ENCODE measurements at regions not wholly inside any gene's neighbourhood (a gene's known extent, or its start where the extent isn't known, plus 50 kb on each side); places are given as distances from the start of the nearest gene placed in this dataset.

DNA sequence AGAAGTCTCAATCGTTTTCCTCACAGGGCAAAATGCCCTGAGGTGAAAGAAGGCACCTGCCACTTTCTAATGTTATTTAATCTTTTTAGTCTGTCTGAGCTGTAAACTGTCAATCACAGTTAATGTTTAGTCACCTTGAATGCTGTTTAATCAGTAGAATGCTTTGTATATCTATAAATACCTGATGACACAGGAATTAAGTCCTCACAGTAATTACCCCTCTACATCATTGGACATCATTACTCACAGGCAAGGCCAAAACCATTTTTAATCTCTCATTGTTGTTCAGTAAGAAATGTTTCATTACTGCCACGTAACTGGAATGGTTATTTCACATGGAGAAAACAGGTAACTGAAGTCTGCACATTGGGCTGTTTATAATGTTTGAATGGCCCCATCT lies 178.8 kb downstream of the EXOC5 start:
- DNase-seq (ENCODE audit: low spot score), result no peak
- TF ChIP-seq, protein P1, sequence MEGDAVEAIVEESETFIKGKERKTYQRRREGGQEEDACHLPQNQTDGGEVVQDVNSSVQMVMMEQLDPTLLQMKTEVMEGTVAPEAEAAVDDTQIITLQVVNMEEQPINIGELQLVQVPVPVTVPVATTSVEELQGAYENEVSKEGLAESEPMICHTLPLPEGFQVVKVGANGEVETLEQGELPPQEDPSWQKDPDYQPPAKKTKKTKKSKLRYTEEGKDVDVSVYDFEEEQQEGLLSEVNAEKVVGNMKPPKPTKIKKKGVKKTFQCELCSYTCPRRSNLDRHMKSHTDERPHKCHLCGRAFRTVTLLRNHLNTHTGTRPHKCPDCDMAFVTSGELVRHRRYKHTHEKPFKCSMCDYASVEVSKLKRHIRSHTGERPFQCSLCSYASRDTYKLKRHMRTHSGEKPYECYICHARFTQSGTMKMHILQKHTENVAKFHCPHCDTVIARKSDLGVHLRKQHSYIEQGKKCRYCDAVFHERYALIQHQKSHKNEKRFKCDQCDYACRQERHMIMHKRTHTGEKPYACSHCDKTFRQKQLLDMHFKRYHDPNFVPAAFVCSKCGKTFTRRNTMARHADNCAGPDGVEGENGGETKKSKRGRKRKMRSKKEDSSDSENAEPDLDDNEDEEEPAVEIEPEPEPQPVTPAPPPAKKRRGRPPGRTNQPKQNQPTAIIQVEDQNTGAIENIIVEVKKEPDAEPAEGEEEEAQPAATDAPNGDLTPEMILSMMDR (IDR thresholded peaks at IDR 0.05), result no peak
- no peak for ATAC-seq (ENCODE audit: low FRiP score)

DNA sequence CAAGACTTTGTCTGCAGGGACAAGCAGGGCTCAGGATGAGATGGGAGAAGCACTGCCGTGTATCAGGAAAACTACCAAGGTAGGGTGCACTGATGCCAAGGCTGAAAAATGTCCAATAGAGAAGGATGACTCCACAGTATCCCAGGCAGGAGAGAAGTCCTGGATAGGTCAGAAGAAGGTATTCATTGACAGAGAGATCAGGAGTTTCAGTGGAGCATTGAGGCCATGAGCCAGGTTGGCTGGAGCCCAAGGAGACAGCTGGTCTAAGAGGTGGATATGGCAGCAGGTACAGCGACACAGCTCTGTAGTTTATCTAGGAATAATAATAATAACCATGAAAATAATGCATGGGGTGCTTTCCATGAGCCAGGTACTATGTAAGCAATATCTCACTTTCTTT lies 180.9 kb downstream of the EXOC5 start:
- ATAC-seq (ENCODE audit: low FRiP score), result no peak
- TF ChIP-seq, protein P1 (IDR thresholded peaks at IDR 0.05), result no peak

DNA sequence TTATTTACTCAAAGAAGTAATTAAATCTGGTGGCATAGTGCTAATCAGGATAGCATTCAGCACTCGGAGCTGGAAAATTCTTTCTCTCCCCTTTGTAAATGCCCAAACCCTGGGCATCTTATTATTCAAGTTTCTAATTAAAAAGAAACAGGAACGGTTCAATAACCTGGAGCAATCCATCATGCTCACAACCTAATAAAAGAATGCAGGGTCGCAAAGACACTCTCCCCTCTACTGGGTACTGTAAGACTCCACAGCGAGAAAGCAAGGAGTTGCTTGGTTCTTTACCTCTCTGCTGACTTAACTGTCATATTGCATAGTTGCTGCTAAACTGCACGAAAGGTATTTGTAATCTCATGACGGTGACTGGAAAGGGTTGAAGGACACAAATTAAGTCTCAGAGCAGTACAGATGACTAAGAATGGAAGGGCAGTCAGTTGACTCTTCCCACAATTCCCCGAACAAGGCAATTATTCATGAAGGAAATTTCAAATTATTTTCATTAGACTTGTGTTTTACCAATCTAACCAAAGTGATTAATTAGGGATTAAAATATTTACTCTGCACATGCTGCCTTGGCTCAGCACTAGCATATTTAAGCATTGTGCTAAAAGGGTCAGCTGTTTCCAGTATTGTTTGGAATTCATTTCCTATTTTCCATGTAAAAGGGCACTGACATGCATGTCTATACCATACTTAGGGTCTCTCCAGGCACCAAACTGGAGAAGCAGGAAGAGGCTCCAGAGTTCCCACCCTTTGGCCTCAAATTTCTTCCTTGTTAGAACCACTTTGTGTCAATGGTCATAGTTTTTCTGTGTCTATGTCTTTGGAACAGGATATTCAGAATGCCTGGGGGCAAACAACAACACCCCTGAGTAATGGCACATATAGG lies 182.2 kb downstream of the EXOC5 start:
- DNase-seq (ENCODE audit: low spot score), result no peak
- TF ChIP-seq, protein P1 (IDR thresholded peaks at IDR 0.05), result no peak
- ATAC-seq (ENCODE audit: low FRiP score), result no peak

More for the DNA sequence above, 180.9 kb downstream of the EXOC5 start:
- no peak for DNase-seq (ENCODE audit: low spot score)

DNA sequence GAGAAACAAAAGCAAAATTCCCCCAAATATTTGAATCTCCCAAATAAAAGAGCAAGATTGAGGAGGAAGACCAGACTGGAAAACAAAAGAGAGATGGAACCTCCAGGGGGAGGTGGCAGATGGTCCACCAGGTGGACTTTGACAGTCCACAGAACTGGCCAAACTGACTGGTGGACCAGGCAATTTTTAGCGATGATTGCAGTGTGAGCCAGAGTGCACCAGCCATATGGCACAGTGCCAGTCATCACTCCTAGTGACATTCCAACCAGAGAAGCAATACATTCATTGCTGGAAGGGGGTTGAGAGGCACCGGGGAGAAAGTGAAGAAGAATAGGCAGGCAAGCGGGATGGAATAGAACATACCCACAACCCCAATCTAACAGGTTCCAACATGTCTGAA lies 182.9 kb downstream of the EXOC5 start:
- no peak for ATAC-seq (ENCODE audit: low FRiP score)
- TF ChIP-seq, protein P1 (IDR thresholded peaks at IDR 0.05), result no peak
- no peak for DNase-seq (ENCODE audit: low spot score)

DNA sequence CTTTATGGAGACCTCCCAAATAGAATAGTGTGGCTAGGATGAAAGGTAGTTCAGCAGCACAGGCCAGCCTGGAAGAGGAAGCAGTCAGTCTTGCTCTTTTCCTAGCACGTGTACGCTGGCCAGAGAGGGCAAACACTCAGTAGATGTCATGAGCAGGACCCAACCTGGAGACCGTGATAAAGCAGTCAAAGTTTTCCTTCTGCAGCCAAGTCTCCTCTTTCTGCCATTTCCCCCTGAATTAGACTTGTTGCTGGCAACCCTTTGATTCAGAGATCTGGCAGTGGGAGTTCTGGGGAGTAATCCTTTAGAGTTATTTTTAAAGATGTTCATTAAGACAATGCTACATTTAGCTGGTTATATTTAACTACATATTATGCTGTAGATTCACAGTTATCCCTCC lies 183.7 kb downstream of the EXOC5 start:
- no peak for DNase-seq (ENCODE audit: low spot score)
- TF ChIP-seq, protein P1 (IDR thresholded peaks at IDR 0.05), result no peak
- no peak for ATAC-seq (ENCODE audit: low FRiP score)

DNA sequence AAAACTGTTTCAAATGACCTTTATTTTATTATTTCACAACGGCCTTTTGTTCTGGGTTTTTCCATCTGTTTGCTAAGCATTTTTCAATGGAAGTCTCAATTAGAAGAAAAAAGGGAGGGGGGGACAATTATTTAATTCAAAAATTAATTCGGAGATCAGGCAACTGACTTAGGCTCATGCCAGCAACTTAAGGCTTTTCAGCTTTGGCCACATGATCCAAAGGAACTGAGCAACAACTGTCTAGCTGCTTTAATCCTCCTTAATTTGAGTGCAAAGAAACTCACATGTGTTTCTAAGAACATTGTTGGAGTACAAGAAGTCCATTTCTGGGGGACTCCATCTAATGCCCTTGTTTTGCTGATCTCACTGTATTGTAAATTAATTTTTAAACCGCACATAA lies 188.0 kb downstream of the EXOC5 start:
- no peak for ATAC-seq (ENCODE audit: low FRiP score)
- TF ChIP-seq, protein P1 (IDR thresholded peaks at IDR 0.05), result no peak

DNA sequence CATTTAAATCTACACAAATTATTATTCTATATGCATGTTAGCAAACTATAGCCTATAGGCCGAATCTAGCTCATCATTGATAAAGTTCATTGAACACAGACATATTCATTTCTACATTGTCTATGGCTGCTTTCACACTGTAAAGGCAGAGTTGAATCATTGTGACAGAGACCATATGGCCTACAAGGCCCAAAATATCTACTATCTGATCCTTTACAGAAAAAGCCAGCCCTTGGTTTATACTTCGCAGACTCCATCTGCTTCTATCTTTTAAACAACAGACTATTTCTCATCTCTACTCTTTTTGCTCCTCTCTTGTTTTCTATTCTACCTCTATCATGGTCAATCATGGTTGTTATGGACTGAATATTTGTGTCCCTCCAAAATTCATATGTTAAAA lies 190.7 kb downstream of the EXOC5 start:
- TF ChIP-seq, protein P1 (IDR thresholded peaks at IDR 0.05), result no peak
- ATAC-seq (ENCODE audit: low FRiP score), result no peak
- DNase-seq (ENCODE audit: low spot score), result no peak

More for the DNA sequence above, 188.0 kb downstream of the EXOC5 start:
- DNase-seq (ENCODE audit: low spot score), result no peak

All from omental fat pad (tissue), 3 donors.